Pons (tissue), 1 donor: ENCODE measurements at regions not wholly inside any gene's neighbourhood (a gene's known extent, or its start where the extent isn't known, plus 50 kb on each side); places are given as distances from the start of the nearest gene placed in this dataset.
A peak's percentile ranks its signal among the peaks of the same experiment; 100 is the strongest.
"Not testable (repeated sequence)": the region's sequence is repeated elsewhere in the genome, so short reads cannot be mapped to it uniquely, and the experiment has no call there.

ENCODE experiments used
- DNase-seq: peaks from one replicate; pipeline ENCODE4 v3.0.0-alpha.2; 2016; ENCODE audit warnings: low spot score

GRCh38 chr11:13135385-13136271 is 126.5 kb downstream of the RASSF10 start:
- DNase-seq = peak; percentile 99

GRCh38 chr11:13136272-13136596 is 127.1 kb downstream of the RASSF10 start:
- DNase-seq = no peak

- DNase-seq = no peak
Measured at GRCh38 chr11:13137844-13138301, 128.8 kb downstream of the RASSF10 start.

DNA sequence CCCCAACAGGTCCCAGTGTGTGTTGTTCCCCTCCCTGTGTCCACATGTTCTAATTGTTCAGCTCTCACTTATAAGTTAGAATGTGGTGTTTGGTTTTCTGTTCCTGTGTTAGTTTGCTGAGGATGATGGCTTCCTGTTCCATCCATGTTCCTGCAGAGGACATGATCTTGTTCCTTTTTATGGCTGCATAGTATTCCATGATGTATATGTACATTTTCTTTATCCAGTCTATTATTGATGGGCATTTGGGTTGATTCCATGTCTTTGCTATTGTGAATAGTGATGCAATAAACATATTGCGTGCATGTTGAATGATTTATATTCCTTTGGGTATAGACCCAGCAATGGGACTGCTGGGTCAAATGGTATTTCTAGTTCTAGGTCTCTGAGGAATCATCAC is 130.0 kb downstream of the RASSF10 start:
- not testable (repeated sequence) for DNase-seq

- DNase-seq = no peak
Measured at GRCh38 chr11:13140028-13140870, 131.1 kb downstream of the RASSF10 start.

DNA sequence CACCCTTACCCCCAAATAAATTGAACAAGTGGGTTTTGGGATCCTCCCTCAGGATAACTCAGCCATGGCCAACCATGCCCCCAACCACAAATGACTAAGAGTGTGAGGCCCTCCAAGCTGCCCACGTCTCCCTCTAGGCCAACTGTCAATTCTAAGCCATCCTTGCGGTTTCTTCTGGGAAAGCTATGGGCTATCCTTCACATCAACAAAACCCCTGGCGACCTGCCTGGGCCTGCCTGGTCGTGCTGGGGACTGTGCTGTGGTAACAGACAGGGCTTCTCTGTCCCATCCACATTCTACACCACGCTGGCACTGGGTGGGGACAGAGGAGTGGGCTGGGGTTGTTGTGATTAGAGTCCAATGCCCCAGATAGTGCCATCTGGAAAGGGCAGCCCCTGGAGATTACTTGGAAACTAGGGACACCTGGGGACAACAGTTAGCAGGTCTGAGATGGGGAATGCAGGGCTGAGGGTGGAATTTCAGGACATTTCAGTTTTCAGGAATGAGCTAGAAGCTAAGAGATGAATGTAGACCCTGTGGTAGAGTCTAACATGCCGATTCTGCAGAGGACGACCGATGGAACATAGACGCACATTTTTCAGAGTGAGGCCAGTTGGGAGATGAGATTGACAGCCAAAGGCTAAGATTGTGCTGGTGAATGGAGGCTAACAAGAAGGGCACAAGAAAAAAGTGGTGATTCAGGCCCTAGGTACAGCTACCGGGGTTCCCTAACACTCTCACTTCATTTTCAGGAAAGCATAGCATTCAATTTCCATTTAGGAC is 131.9 kb downstream of the RASSF10 start:
- DNase-seq = no peak

GRCh38 chr11:13141731-13142709 is 132.9 kb downstream of the RASSF10 start:
- no peak for DNase-seq

DNA sequence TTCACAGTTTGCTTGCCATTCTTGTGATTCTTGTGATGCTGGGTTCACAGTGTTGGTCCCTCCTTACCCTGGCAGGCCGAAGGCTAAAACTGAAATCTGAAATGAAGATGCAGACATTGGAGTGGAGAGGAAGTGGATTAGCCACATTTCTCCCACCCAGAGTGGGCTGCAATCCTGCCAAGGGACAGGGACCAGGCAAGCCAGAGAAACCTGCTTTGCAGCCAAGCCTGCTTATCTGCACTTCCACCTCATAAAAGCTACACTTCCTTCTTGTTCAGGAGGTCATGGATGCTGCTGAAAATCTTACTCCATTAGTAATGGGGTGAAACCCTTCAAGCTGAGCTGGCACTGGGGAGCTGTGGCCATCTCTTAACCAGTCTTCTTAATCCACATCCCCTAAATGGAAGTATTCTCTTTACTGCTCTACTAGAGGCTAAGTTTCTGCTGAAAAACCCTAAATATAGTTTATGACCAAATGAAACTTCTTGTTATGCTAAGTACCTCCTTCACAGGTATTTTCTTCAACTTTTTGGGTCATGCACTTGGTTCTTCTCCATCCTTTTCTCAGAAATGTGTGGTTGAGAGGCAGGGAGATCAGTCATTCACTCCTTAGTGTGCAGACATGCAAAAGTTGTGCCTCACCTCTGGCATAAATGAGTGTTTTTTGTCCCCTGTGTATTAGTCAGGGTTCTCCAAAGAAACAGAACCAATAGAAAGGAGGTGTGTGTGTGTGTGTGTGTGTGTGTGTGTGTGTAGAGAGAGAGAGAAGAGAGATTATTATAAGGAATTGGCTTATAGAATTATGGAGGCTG is 133.9 kb upstream of the BMAL1 start:
- no peak for DNase-seq

- DNase-seq = no peak
Measured at GRCh38 chr11:13145461-13145860, 132.1 kb upstream of the BMAL1 start.

- DNase-seq = no peak
Measured at GRCh38 chr11:13149991-13150390, 127.6 kb upstream of the BMAL1 start.

DNA sequence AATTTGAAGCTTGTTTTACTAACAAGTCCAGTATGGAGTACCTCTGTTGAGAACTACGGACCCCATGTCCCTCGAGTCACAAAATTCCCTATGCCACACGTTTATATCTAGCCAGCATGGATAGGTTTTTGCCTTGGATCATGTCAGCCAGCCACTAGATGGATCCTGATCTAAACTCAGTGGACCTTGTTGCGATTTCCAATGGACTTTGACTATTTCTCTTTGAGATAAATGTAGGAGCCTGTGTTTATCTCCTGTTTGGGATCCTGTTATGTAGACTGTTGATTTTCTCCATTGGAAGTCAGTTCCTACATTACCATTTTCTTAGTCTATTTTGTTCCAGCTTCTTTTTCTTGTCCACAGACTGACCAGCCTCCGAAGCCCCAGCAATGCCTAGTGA is 127.1 kb upstream of the BMAL1 start:
- no peak for DNase-seq

DNA sequence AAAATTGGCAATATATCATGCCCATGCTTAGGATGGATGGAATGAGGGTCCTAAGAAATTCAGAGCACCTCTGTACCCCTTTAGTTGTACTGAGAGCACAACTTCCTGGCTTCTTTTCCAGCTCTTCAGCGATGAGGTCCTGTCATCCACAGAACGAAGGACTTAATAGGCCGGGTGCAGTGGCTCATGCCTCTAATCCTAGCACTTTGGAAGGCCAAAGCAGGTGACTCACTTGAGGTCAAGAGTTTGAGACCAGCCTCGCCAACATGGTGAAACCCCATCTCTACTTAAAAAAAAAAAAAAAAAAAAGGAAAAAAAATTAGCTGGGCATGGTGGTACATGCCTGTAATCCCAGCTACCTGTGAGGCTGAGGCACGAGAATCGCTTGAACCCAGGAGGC is 125.3 kb upstream of the BMAL1 start:
- no peak for DNase-seq

DNA sequence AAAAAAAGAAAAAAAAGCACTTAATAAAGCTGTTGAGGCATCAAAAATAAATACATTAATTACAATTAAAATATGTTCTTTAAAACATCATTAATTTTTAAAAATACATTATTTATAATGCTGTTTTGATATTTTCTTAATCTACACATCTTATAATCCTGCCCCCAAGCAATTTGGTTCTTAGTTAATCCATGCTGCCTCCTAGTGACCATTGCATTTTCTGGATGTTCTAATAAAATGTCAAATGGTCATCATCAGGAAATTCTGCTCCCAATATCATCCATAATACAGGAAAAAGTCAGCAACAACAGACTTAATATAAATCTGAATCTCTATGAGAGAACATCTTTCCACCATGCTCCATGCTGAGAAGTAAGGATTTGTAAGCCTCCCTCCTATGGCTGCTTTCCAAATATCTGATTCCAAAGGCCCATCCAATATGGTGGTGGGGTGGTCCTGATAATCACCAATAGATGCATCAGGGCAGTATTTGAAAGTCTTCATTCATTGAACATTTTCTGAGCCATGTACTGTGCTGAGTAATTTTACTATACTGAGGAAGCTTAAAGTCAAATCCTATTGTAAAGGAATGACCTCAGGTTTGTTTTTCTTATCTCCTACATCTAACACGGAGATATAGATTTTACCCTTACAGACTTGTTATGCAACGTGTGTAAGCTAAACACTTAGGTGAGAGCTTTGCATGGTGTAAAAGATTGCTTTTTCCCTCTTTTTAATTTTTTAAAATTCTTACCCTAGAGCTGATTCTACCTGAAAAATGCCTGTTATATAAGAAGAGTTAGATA is 124.7 kb upstream of the BMAL1 start:
- peak; percentile 73 for DNase-seq

GRCh38 chr11:13154374-13154773 is 123.2 kb upstream of the BMAL1 start:
- not testable (repeated sequence) for DNase-seq

DNA sequence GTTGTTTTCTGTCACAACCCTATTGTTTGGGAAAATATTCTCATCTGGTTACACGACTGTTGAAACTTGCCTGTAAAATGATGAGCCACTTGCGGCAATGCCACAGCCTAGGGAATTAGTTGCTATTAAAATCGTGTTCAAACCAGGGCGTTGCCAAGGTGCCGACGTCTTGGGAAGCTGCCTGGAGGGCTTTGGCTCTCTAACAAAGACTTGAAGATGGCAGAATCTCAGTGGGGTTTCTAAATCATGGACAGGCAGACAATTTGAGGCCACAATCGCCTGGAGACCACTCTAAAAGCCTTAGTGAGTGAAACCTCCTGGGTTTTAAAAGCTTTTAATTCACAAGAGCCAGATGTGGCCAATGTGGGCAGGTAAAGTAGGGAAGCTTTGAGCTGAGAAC is 117.2 kb upstream of the BMAL1 start:
- no peak for DNase-seq

GRCh38 chr11:13160806-13161205 is 116.8 kb upstream of the BMAL1 start:
- no peak for DNase-seq

DNA sequence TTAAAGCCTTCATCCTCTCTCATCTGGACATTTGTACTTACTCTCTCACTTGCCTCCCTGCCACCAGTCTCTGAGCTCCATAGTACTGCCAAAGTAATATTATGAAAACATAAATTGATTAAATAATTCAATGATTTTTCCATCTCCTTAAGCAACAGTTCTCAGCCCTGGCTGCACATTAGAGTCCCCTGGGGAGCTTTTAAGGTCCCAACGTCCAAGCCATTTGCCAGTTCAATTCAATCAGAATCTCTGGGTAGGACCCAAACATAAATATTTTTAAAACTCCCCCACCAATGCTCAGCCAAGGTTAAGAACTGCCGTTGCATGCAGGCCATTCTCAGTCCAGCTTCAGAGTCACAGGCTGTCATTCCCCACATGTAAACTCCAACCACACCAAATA is 114.4 kb upstream of the BMAL1 start:
- DNase-seq = no peak

- no peak for DNase-seq
Measured at GRCh38 chr11:13166036-13166435, 111.6 kb upstream of the BMAL1 start.

DNA sequence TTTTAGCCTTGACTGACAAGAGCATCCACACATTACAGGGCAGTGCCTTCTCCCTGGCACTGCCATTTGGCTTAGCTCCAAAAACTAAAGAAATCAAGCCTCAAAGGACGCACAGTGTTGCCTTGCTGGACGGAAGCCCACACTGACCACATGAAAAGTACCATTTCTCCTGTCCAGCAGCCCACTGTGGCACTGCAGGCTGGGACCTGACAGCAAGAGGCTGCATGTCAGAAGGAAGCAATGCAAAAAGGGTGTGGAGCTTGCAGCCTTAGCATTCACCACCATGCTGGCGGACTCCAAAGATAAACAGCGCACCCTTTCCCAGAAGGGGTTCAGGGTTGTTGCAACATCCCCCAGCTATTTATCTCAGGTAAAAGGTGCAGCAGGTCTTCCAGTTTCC is 109.3 kb upstream of the BMAL1 start:
- peak; percentile 34 for DNase-seq
